ENCODE measurements at regions not wholly inside any gene's neighbourhood (a gene's known extent, or its start where the extent isn't known, plus 50 kb on each side); places are given as distances from the start of the nearest gene placed in this dataset.

GRCh38 chr13:58587183-58587582, 955.6 kb downstream of the PCDH17 start:
- no peak overlapping the region for H3K27ac ChIP-seq (replicated peaks)
- peak in 1 of 2 experiments; percentile 22 for DNase-seq (ENCODE audit: low read depth in 1 of 2, low spot score in 1 of 2)
- TF ChIP-seq SPI1 (IDR thresholded peaks at IDR 0.05; ENCODE audit: borderline replicate concordance, low read depth): peak; percentile 97
- no peak for TF ChIP-seq POLR2AphosphoS5 (IDR thresholded peaks at IDR 0.05; ENCODE audit: low read depth)
- no peak overlapping the region for H3K4me3 ChIP-seq (replicated peaks; ENCODE audit: insufficient read depth, low read length)
- H3K27me3 ChIP-seq (ENCODE audit: insufficient read depth, poor library complexity, severe bottlenecking): no peaks in the 10 kb centered on the region

GRCh38 chr13:58592052-58592451, 960.5 kb downstream of the PCDH17 start:
- Histone ChIP-seq H3K4me3 (replicated peaks; ENCODE audit: insufficient read depth, low read length) (no peak overlapping the region), H3K27ac (replicated peaks) (no peak overlapping the region), H3K27me3 (ENCODE audit: insufficient read depth, poor library complexity, severe bottlenecking) (no peaks in the 10 kb centered on the region)
- no peak for DNase-seq (ENCODE audit: low read depth in 1 of 2, low spot score in 1 of 2)
- TF ChIP-seq GABPA (IDR thresholded peaks at IDR 0.05; ENCODE audit: low read depth) (no peak), SPI1 (IDR thresholded peaks at IDR 0.05; ENCODE audit: borderline replicate concordance, low read depth) (no peak), POLR2AphosphoS5 (IDR thresholded peaks at IDR 0.05; ENCODE audit: low read depth) (no peak), CTCF (IDR thresholded peaks at IDR 0.05; ENCODE audit: insufficient read depth, low read length) (no peak), REST (IDR thresholded peaks at IDR 0.05; ENCODE audit: insufficient replicate concordance, low read depth) (no peak)

DNA sequence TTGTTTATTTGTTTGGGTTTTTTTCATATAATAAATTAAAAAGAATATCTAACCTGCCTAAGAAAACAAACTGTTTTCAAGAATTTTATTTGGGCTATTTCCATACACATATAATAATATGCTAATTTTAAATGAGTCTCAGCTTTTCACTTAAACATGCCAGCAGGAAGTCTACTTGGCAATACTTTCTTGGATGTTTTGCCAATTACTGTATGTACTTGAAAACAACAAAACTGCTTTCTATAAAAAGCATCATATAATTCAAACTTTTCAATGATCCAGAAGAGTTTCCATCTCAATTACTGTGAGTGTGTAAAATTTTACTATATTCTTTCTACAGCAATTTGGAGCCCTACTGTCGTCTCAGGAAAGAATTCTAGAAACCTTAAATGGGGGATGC, 961.2 kb downstream of the PCDH17 start:
- DNase-seq (ENCODE audit: low read depth in 1 of 2, low spot score in 1 of 2): no peak
- Histone ChIP-seq H3K27ac (replicated peaks) (no peak overlapping the region), H3K27me3 (ENCODE audit: insufficient read depth, poor library complexity, severe bottlenecking) (no peaks in the 10 kb centered on the region), H3K4me3 (replicated peaks; ENCODE audit: insufficient read depth, low read length) (no peak overlapping the region)
- TF ChIP-seq GABPA (IDR thresholded peaks at IDR 0.05; ENCODE audit: low read depth): no peak
- no peak for TF ChIP-seq SPI1 (IDR thresholded peaks at IDR 0.05; ENCODE audit: borderline replicate concordance, low read depth)
- no peak for TF ChIP-seq REST (IDR thresholded peaks at IDR 0.05; ENCODE audit: insufficient replicate concordance, low read depth)
- no peak for TF ChIP-seq CTCF (IDR thresholded peaks at IDR 0.05; ENCODE audit: insufficient read depth, low read length)
- TF ChIP-seq POLR2AphosphoS5 (IDR thresholded peaks at IDR 0.05; ENCODE audit: low read depth): no peak

DNA sequence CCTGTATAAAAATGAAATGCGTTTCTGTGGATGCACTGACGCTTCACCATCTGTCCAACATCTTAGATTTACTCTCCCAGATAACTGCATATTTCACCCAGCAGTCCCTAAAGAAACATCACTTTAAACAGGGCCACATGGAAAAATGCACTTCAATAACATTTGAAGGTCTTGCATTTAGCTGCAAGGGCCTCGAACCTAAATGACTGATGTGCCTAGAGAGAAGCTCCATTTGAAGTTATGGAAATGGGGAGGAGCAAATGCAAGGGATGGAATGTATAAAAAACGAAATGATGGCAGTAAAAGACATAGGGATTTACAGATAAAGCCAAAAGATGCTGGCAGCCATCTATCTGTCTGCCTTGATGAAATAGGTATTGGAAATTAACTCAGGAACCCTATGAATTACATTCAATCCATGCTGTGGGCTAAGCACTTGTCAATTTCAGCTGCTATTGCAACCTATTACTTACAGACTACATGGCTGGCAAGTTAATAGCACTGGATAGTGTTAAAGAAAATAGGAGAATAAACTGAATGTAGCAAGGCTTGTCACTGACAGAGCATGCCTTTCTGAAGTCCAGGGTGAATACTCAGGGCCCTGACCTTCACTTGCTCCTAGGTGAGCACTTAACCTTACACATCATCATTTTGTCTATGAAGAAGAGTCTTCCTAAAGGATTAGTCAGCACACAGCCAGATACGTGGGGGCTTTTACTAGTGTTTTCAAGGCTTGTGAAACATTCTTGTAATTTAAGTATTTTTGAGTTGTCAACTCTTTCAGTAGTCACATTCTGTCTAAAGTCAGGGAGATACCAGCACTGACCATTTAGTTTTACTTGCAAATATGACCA, 963.4 kb downstream of the PCDH17 start:
- no peak for DNase-seq (ENCODE audit: low read depth in 1 of 2, low spot score in 1 of 2)
- H3K27me3 ChIP-seq (ENCODE audit: insufficient read depth, poor library complexity, severe bottlenecking): no peaks in the 10 kb centered on the region
- H3K27ac ChIP-seq (replicated peaks): no peak overlapping the region
- H3K4me3 ChIP-seq (replicated peaks; ENCODE audit: insufficient read depth, low read length): no peak overlapping the region
- TF ChIP-seq REST (IDR thresholded peaks at IDR 0.05; ENCODE audit: insufficient replicate concordance, low read depth): no peak
- TF ChIP-seq SPI1 (IDR thresholded peaks at IDR 0.05; ENCODE audit: borderline replicate concordance, low read depth): no peak
- no peak for TF ChIP-seq POLR2AphosphoS5 (IDR thresholded peaks at IDR 0.05; ENCODE audit: low read depth)
- TF ChIP-seq GABPA (IDR thresholded peaks at IDR 0.05; ENCODE audit: low read depth): no peak
- TF ChIP-seq CTCF (IDR thresholded peaks at IDR 0.05; ENCODE audit: insufficient read depth, low read length): no peak

Measured in HL-60 (cell line).